Activated CD8-positive, alpha-beta memory T cell treated with anti-CD3 and anti-CD28 coated beads, Interleukin-2, amount 50 U/mL, for 48 hours (primary cell): ENCODE measurements at regions not wholly inside any gene's neighbourhood (a gene's known extent, or its start where the extent isn't known, plus 50 kb on each side); places are given as distances from the start of the nearest gene placed in this dataset.

Experiments
- DNase-seq: peaks from one replicate; pipeline ENCODE4 v3.0.0-alpha.2; 2020

GRCh38 chr9:4435197-4435596 is 55.1 kb upstream of the SLC1A1 start:
- DNase-seq = no peak

- DNase-seq = no peak
Measured at GRCh38 chr9:4433379-4433778, 56.9 kb upstream of the SLC1A1 start.

- no peak for DNase-seq
Measured at GRCh38 chr9:4430432-4431261, 59.6 kb upstream of the SLC1A1 start.

GRCh38 chr9:4425319-4426045 is 64.8 kb upstream of the SLC1A1 start:
- DNase-seq = no peak

- DNase-seq = no peak
Measured at GRCh38 chr9:4424891-4425290, 65.4 kb upstream of the SLC1A1 start.

DNA sequence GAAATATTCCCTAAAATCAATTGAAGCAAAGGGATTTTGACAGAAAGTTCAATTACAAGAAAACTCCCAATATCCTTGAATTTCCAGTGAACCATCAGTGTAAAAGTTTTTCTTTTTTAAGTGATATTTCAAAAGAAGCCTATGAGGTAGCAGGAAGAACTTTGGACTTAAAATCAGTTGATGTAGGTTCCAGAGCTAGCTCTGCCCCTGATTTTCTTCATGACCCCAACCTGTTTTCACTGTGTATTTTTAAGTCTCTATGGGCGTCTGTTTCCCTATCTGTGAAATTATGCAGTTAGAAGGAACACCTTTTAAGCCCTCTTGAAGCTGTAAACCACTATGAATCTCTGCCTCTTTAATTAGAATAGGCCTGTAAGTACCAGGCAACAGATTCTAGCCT is 66.2 kb upstream of the SLC1A1 start:
- no peak for DNase-seq

DNA sequence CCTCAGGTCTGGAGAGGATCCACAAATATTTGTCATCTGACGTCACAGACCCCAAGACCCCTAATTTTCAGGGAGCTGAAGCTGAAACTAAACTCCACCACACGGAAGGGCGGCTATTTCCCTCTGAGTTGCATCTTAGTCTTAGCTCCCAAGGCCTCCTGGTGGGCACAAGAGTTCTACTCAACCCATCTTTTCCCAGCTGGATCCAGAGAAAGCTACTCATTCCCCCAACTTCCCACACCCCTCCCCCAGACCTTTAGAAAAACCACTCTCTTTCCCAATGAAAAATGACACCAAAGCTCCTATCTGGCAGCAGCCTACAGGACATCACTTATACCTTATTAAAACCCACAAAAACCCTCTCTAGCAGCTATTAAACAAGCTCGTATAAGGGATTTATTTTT is 67.1 kb upstream of the SLC1A1 start:
- DNase-seq = no peak

- no peak for DNase-seq
Measured at GRCh38 chr9:4422495-4422894, 67.8 kb upstream of the SLC1A1 start.

- no peak for DNase-seq
Measured at GRCh38 chr9:4421847-4422246, 68.4 kb upstream of the SLC1A1 start.

DNA sequence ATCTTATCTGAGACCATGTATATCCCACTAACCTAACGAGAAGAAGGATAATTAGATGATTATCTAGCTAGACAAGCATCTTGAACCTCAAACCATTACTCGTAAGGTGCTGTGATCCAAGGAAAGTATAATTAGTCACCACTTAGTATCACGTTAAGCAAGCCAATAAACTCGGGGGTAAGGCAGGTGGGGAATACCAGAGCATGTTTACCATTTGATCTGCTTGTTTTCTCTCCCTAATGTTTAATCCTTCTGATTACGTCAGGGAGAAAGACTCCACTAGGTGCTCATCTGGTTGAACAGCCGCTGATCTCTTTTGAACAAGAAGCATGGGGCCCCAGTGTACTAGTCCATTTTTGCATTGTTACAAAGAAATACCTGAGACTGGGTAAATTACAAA is 69.9 kb upstream of the SLC1A1 start:
- DNase-seq = no peak

DNA sequence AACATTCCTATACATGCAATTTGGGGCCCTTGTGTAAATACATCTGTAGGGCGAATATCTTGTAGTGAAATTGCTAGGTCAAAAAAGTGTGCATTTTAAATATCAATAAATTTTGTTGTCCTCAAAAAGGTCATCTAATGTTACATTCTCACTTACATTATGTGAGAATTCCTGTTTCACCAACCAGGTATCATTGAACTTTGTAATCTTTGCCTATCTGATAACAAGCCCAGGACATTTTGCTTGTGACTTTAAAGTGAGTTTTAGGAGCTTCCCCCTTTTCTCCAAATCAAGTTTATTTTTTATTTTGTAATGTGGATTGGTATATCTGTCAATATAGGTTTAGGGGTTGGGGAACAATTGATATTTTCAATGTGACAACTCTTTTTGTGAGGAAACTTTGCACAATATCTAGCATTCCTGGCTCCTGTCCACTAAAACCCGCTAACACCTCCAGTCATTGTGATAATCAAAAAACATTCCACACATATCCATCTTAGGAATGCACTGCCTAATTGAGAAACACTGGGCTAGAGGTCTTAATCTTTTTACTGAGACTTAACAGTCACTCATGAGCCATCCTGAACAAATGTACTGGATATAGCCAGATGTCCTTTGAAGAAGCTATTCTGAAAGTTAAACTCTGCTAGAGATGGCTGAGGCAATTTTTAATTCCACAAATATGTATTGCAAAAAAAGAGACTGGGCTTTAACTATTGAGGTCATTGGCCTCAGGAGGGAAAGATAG is 72.5 kb upstream of the SLC1A1 start:
- DNase-seq = no peak

GRCh38 chr9:4416467-4416866 is 73.8 kb upstream of the SLC1A1 start:
- DNase-seq = no peak

- DNase-seq = no peak
Measured at GRCh38 chr9:4415281-4415680, 75.0 kb upstream of the SLC1A1 start.

DNA sequence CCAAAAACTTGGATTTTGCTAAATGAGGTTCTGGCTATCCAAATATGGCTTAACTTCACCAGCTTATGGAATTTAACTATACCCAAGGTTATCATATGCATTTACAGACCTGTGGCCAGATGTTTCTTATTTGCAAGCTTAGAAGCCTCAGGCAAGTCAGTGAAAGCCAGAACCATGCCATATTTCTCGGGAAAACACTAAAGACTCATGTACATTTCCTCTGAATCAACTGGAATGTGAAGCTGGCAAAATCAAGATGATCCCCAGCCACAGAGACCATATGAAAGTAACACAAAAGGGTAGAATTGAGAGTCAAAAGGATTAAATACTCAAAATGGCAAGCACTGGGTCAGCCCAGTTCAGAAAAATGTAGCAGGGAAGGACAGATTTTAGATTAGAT is 76.4 kb upstream of the SLC1A1 start:
- no peak for DNase-seq

GRCh38 chr9:4404156-4404555 is 86.1 kb upstream of the SLC1A1 start:
- DNase-seq = no peak

DNA sequence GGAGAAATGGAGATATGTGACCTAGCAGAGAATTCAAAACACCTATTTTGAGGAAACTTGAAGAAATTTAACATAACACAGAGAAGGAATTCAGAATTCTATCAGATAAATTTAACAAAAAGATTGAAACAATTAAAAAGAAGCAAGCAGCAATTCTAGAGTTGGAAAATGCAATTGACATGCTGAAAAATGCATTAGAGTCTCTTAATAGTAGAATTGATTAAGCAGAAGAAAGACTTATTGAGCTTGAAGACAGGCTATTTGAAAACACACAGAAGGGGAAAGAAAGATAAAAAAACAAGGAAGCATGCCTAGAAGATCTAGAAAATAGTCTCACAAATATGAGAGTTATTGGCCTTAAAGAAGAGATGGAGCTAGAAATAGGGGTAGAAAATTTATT is 87.8 kb upstream of the SLC1A1 start:
- DNase-seq = no peak

GRCh38 chr9:4400731-4401130 is 89.5 kb upstream of the SLC1A1 start:
- DNase-seq = no peak

GRCh38 chr9:4397917-4398316 is 92.4 kb upstream of the SLC1A1 start:
- no peak for DNase-seq

DNA sequence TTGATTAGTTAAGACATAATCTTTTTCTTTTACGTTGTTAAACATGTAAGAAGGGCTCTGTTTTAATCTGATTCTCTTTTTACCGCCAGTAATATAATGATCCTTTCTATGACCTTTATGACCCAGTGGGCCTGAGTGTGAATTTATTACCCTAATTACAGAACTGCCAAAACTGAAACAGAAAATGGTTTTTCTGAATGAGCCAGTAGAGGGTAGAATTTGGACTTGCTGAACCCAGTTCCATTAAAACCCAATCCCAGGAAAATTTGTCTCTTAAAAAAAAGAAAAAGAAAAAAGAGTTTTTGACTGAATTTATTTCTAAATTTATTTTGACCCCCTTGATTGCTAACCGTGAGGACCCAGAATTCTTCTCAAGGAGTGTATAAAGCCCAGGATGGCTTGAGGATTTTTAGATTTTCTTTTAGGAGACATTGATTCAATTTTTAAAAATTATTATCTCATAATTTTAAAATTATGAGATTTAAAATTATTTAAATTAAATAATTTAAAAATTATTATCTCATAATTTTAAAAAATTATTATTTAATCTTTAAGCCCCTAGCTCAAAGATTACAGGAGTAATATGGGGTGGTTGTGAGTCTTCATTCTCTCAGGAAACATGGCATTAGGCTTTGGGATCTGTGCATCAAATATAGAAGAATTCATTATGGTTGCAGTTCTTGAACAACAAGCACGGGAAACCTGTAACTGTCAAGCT is 94.1 kb upstream of the GLIS3 start:
- DNase-seq = no peak

DNA sequence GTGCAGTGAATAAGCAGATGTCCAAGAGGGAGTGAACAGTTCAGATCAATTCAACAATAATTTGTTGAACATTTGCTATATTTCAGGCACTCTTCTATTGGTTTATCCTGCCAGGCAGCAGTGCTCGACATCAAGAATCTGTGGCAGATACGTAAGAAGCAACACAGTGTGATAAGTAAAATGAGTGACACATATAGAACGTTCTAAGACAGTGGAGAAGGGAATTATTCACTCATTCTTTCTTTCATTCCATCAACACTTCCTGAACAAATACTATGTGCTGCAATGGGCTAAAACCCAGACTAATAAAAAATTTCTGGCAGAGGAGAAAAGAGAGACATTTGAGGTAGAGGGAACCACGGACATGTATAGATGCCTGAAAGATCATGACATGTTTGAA is 89.9 kb upstream of the GLIS3 start:
- DNase-seq = no peak

GRCh38 chr9:4389003-4389402 is 89.1 kb upstream of the GLIS3 start:
- DNase-seq = no peak

DNA sequence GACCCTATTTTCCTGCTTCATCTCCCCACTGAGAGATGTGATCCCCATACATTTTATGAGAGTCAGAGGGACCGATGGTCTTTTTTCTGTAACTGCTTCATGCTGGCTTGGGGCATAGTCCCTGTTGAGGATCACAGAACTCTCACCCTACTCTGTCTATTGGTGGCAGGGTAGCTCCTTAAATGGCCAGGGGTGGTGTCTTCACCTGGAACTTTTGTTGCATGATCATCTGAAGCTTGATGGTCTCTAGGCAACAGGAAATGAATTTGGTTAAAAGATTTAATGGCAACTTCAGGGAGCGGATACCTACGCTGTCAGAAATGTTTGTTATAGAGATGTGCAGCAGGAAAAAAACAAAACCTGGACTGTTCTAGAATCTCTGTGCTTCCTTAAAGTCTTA is 87.0 kb upstream of the GLIS3 start:
- no peak for DNase-seq

GRCh38 chr9:4384750-4385149 is 84.9 kb upstream of the GLIS3 start:
- DNase-seq = no peak
